Lower lobe of right lung (tissue), 2 donors: ENCODE measurements at regions not wholly inside any gene's neighbourhood (a gene's known extent, or its start where the extent isn't known, plus 50 kb on each side); places are given as distances from the start of the nearest gene placed in this dataset.
A peak's percentile ranks its signal among the peaks of the same experiment; 100 is the strongest.

Experiments
- ATAC-seq, 2 donors: fragments of 200-7000 bp; cut with Tn5 transposase; one replicate each; pipeline ENCODE4 v1.9.1; 2020 to 2022; ENCODE audit warnings: mild to moderate bottlenecking in 2 of 2, moderate library complexity in 2 of 2
- DNase-seq: peaks from one replicate; pipeline ENCODE4 v3.0.0-alpha.2; 2020
- H3K27ac ChIP-seq: fragments of 200-600 bp; one replicate; pipeline ENCODE4 v1.8.0; 2022
- H3K27me3 ChIP-seq: fragments of 200-600 bp; one replicate; pipeline ENCODE4 v1.8.0; 2022; ENCODE audit warnings: low read depth
- H3K36me3 ChIP-seq: fragments of 200-600 bp; one replicate; pipeline ENCODE4 v1.8.0; 2022; ENCODE audit warnings: mild to moderate bottlenecking
- H3K4me1 ChIP-seq: fragments of 200-600 bp; one replicate; pipeline ENCODE4 v1.8.0; 2022
- H3K4me3 ChIP-seq: fragments of 200-600 bp; one replicate; pipeline ENCODE4 v1.8.0; 2022; ENCODE audit warnings: mild to moderate bottlenecking
- H3K9me3 ChIP-seq: fragments of 200-600 bp; one replicate; pipeline ENCODE4 v1.8.0; 2022
- CTCF ChIP-seq: fragments of 200-600 bp; IDR thresholded peaks from one replicate; pipeline ENCODE4 v1.8.0; 2022; ENCODE audit warnings: antibody characterized with exemption, mild to moderate bottlenecking
- intact Hi-C: fragments of 100-400 bp; cut with DNase I; formaldehyde crosslinking; loops from one replicate; pipeline ENCODE4 v1.11.0; 2022
- donor health status: DM: no; HTN: yes; CAD: no; lungs with severe emphysema.

- H3K9me3 ChIP-seq: no peaks in the 10 kb centered on the region
- DNase-seq: no peak
- H3K4me3 ChIP-seq: no peak overlapping the region
- no peaks in the 10 kb centered on the region for H3K36me3 ChIP-seq
- no peaks in the 10 kb centered on the region for H3K4me1 ChIP-seq
- no peak for TF ChIP-seq CTCF
- intact Hi-C loops: no loop called here
- H3K27ac ChIP-seq: no peak overlapping the region
- no peaks in the 10 kb centered on the region for H3K27me3 ChIP-seq
- no peak for ATAC-seq
Measured at GRCh38 chr4:96097040-96097607, 257.2 kb downstream of the PDHA2 start.

- TF ChIP-seq CTCF: no peak
- H3K27me3 ChIP-seq: no peaks in the 10 kb centered on the region
- H3K4me3 ChIP-seq: no peak overlapping the region
- no peak for ATAC-seq
- intact Hi-C loops: no loop called here
- H3K36me3 ChIP-seq: no peaks in the 10 kb centered on the region
- H3K27ac ChIP-seq: no peak overlapping the region
- DNase-seq: no peak
- no peaks in the 10 kb centered on the region for H3K9me3 ChIP-seq
- H3K4me1 ChIP-seq: no peaks in the 10 kb centered on the region
Measured at GRCh38 chr4:96097693-96098092, 257.8 kb downstream of the PDHA2 start.

GRCh38 chr4:96099031-96099430 is 259.1 kb downstream of the PDHA2 start:
- no peaks in the 10 kb centered on the region for H3K36me3 ChIP-seq
- no peak for DNase-seq
- no peaks in the 10 kb centered on the region for H3K4me1 ChIP-seq
- no peak overlapping the region for H3K4me3 ChIP-seq
- intact Hi-C loops: no loop called here
- ATAC-seq: no peak
- H3K27ac ChIP-seq: no peak overlapping the region
- H3K27me3 ChIP-seq: no peaks in the 10 kb centered on the region
- no peaks in the 10 kb centered on the region for H3K9me3 ChIP-seq
- no peak for TF ChIP-seq CTCF

GRCh38 chr4:96102541-96103026 is 262.7 kb downstream of the PDHA2 start:
- no peak overlapping the region for H3K4me3 ChIP-seq
- DNase-seq: no peak
- no peaks in the 10 kb centered on the region for H3K4me1 ChIP-seq
- intact Hi-C loops: no loop called here
- H3K27me3 ChIP-seq: no peaks in the 10 kb centered on the region
- no peak overlapping the region for H3K27ac ChIP-seq
- no peaks in the 10 kb centered on the region for H3K9me3 ChIP-seq
- no peak for TF ChIP-seq CTCF
- peak; percentile 76 to 85 for ATAC-seq
- H3K36me3 ChIP-seq: no peaks in the 10 kb centered on the region

- H3K4me1 ChIP-seq: no peaks in the 10 kb centered on the region
- H3K4me3 ChIP-seq: no peak overlapping the region
- TF ChIP-seq CTCF: no peak
- H3K27me3 ChIP-seq: no peaks in the 10 kb centered on the region
- peak; percentile 11 to 79 for ATAC-seq
- no peaks in the 10 kb centered on the region for H3K36me3 ChIP-seq
- DNase-seq: no peak
- intact Hi-C loops: no loop called here
- H3K9me3 ChIP-seq: no peaks in the 10 kb centered on the region
- no peak overlapping the region for H3K27ac ChIP-seq
Measured at GRCh38 chr4:96103086-96103485, 263.2 kb downstream of the PDHA2 start.

GRCh38 chr4:96108146-96108545 is 268.3 kb downstream of the PDHA2 start:
- no peaks in the 10 kb centered on the region for H3K36me3 ChIP-seq
- TF ChIP-seq CTCF: no peak
- intact Hi-C loops: no loop called here
- H3K4me1 ChIP-seq: no peaks in the 10 kb centered on the region
- no peak overlapping the region for H3K27ac ChIP-seq
- H3K4me3 ChIP-seq: no peak overlapping the region
- H3K9me3 ChIP-seq: no peaks in the 10 kb centered on the region
- no peak for DNase-seq
- H3K27me3 ChIP-seq: no peaks in the 10 kb centered on the region
- peak in 1 of 2 donors; percentile 41 for ATAC-seq
